SJCRH30 (cell line): ENCODE measurements at regions not wholly inside any gene's neighbourhood (a gene's known extent, or its start where the extent isn't known, plus 50 kb on each side); places are given as distances from the start of the nearest gene placed in this dataset.

Experiments
- DNase-seq, 2 experiments: peaks; one replicate each; pipeline ENCODE4 v3.0.0-alpha.2; 2015 to 2020
- H3K27ac ChIP-seq: fragments of 250-450 bp; sonication (Bioruptor Pico); 2 replicates; pipeline ENCODE4 v1.5.1; 2020; ENCODE audit warnings: mild to moderate bottlenecking, moderate library complexity
- H3K27me3 ChIP-seq: fragments of 250-450 bp; sonication (Bioruptor Pico); 2 replicates; pipeline ENCODE4 v1.5.1; 2020; ENCODE audit warnings: mild to moderate bottlenecking, moderate library complexity
- H3K36me3 ChIP-seq: fragments of 250-450 bp; sonication (Bioruptor Pico); 2 replicates; pipeline ENCODE4 v1.5.1; 2020; ENCODE audit warnings: mild to moderate bottlenecking, moderate library complexity
- H3K4me1 ChIP-seq: fragments of 250-450 bp; sonication (Bioruptor Pico); 2 replicates; pipeline ENCODE4 v1.5.1; 2020; ENCODE audit warnings: mild to moderate bottlenecking, moderate library complexity
- H3K4me3 ChIP-seq: fragments of 250-450 bp; sonication (Bioruptor Pico); 2 replicates; pipeline ENCODE4 v1.5.1; 2020; ENCODE audit warnings: mild to moderate bottlenecking, moderate library complexity
- H3K9me3 ChIP-seq: fragments of 250-450 bp; sonication (Bioruptor Pico); replicated peaks from 2 replicates; pipeline ENCODE4 v1.5.1; 2020; ENCODE audit warnings: mild to moderate bottlenecking, moderate library complexity

DNA sequence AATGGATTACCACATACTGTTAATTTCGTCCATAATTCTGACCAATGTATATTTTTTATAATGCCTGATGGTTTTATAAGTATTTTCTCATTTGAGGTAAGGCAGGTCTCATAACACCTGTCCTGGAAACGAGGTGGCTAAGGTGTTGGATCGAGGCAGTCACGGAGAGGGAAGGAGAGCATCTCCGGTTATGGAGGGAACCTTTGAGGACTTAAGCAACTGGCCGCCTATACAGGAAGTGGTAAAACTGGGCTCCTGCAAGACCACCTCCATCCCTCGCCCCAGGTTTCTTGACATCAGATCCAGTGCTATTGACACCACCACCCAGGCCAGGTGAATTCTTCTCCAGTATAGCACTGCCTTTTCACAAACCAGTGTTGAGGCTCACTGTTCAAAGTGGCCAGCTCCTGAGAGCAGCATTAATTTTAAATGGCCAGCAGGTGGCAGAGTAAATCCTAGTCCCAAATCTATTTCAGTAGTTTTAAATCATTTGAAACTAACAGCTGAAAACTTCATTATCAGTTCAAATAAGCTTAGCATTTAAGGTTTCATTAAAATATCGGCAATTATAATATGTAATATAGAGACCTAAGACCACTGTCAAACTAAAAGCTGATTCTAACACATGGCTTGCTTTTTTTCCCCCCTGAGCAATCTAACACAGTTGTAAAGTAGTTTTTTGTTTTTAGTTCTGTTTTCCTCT is 100.8 kb downstream of the PPM1A start:
- Histone ChIP-seq H3K9me3 (no peaks in the 10 kb centered on the region), H3K36me3 (no peaks in the 10 kb centered on the region), H3K27ac (no peak overlapping the region), H3K4me3 (peak overlapping the region; percentile 32), H3K4me1 (peaks cover 18% of the 10 kb centered on the region), H3K27me3 (no peaks in the 10 kb centered on the region)
- peak; percentile 22 to 75 for DNase-seq

DNA sequence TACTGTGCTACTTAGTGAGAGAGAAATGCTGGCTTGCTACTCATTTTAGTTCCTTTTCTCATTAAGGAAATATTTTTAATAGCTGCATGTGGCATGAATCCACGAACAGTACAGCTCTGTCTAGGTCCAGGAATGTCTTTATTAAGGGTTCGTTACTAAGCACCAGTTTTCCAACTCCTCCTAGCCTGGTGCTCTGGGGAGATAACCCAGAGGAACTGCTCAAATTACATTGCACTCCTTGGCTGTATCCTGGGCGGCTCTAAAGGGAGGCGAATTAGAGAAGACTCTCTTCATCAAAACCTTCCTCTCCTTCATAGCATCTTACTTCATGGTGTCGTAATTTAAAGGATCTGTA is 101.3 kb downstream of the PPM1A start:
- Histone ChIP-seq H3K36me3 (no peaks in the 10 kb centered on the region), H3K4me1 (peaks cover 18% of the 10 kb centered on the region), H3K9me3 (no peaks in the 10 kb centered on the region), H3K4me3 (peak overlapping the region; percentile 32), H3K27ac (no peak overlapping the region), H3K27me3 (no peaks in the 10 kb centered on the region)
- peak in 1 of 2 experiments; percentile 51 for DNase-seq

DNA sequence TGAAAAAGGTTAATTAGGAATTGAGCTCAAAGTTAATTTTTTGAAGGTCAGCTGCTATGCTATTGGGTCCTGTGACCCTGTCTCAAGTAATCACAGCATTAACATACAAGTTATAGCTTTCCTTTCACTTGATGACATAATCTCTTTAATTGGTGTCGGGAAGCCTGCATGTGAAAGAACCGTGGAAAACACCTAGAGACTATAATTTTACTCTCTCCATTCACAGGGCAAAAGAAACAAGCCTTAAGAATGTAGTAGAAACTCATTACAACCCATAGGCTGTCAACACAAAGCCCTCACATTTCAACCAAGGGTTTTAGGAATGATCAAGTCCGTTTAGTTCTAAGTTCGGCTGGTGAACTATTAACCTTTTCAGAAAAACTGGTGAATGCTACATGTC is 104.4 kb downstream of the PPM1A start:
- Histone ChIP-seq H3K4me3 (no peak overlapping the region), H3K9me3 (no peaks in the 10 kb centered on the region), H3K36me3 (no peaks in the 10 kb centered on the region), H3K4me1 (peaks cover 8% of the 10 kb centered on the region; the same call in 1 of the 2 replicates), H3K27ac (no peak overlapping the region), H3K27me3 (no peaks in the 10 kb centered on the region)
- DNase-seq = no peak

DNA sequence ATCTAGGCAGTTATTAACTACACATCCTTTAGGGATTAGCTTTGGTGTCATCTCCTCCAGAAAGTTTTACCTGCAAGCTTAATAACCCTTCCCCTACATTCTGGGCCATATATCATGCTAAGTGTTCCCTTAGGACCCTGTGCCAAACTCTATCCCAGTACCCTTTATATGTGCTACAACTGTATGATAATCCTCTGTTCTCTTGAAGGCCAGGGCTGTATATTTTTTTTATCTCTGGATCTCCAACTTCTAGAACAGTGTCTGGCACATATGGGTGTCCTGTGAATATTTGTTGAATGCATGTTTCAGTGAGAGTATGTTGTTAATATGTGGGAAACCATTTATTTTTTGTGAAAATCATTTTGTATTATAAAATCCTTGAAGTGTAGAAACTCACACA is 106.7 kb downstream of the PPM1A start:
- H3K27me3 ChIP-seq = no peaks in the 10 kb centered on the region
- H3K4me1 ChIP-seq = no peaks in the 10 kb centered on the region
- H3K4me3 ChIP-seq = no peak overlapping the region
- no peak for DNase-seq
- H3K27ac ChIP-seq = no peak overlapping the region
- no peaks in the 10 kb centered on the region for H3K36me3 ChIP-seq
- no peaks in the 10 kb centered on the region for H3K9me3 ChIP-seq

DNA sequence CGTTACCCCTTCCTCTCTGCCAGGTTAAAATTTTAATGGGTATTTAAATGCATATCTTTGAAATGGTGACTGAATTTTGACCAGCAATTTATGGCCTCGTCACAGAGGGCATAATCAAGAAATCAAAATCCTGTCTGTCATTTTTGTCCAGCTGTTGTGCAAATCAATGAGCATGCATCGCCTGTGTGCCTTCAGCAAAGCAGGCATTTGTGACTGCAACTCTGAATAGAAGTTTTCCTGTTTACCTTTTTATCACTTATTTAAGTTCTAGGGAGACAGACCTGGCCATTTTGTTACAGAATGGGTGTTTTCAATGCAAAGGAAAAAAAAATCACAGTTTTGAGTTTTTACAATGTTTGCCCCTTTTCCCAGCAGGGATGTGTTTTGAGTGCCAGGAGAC is 107.4 kb downstream of the PPM1A start:
- DNase-seq = no peak
- Histone ChIP-seq H3K9me3 (no peaks in the 10 kb centered on the region), H3K4me3 (no peak overlapping the region), H3K27ac (no peak overlapping the region), H3K4me1 (no peaks in the 10 kb centered on the region), H3K27me3 (no peaks in the 10 kb centered on the region), H3K36me3 (no peaks in the 10 kb centered on the region)

DNA sequence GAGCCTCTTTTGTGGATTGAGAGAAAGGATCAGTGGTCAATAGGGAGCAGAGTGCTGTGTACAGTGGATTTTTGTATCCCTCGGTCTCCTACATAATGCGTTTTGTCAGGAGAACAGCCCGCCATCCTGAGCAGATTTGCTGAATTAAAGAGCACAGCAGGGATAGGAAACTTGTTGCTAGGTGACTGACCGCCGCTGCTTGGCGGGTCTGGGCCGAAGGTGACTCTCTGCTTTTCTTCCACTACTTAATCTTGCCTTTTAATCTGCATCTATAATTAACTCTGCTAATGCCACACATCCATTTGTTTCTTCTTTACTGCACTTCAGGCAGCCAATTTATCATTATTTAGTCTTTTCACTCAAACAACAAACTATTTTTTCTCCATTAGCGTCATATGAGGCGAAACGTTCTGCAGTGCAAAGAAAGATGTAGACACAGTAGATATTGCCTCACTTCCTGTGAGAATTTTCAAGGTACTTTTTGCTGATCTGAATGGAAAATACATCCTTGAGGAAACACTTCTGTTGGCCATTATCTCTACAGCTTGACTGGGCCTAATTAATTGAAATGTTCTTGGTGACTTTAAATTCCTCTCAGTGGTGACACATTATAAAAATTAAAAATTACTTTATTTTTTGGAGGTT is 108.0 kb downstream of the PPM1A start:
- no peak overlapping the region for H3K4me3 ChIP-seq
- DNase-seq = no peak
- no peaks in the 10 kb centered on the region for H3K36me3 ChIP-seq

DNA sequence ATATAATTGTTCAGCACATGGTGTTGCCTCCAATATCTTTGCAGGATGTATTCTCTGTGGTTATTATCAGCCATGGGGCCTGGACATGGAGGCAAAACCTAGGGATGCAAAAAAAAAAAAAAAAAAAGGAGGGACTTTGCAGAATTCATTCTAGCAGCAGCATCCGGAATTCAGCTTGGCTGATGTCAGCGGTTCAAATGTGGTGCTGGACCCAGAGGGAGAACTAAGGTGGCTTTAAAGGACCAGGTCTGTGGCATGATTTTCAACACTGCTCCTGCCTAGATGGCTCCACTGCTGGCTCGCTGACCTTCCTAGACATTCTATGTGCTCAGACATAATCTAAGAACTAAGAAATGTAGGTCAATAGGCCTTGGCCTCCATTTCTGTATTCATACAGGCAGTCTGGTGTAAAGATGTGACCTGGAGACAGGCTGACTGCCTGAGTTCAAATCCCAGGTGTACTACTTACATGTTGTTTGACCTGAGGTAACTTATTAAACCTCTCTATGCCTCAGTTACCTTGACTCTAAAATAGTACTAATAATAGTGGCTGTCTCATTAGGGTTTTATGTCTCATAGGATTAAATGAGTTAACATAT is 108.6 kb downstream of the PPM1A start:
- Histone ChIP-seq H3K36me3 (no peaks in the 10 kb centered on the region), H3K4me1 (no peaks in the 10 kb centered on the region), H3K4me3 (no peak overlapping the region), H3K27me3 (no peaks in the 10 kb centered on the region), H3K27ac (no peak overlapping the region), H3K9me3 (no peaks in the 10 kb centered on the region)
- DNase-seq = no peak

More for the DNA sequence above, 108.0 kb downstream of the PPM1A start:
- Histone ChIP-seq H3K27me3 (no peaks in the 10 kb centered on the region), H3K4me1 (no peaks in the 10 kb centered on the region), H3K9me3 (no peaks in the 10 kb centered on the region), H3K27ac (no peak overlapping the region)

DNA sequence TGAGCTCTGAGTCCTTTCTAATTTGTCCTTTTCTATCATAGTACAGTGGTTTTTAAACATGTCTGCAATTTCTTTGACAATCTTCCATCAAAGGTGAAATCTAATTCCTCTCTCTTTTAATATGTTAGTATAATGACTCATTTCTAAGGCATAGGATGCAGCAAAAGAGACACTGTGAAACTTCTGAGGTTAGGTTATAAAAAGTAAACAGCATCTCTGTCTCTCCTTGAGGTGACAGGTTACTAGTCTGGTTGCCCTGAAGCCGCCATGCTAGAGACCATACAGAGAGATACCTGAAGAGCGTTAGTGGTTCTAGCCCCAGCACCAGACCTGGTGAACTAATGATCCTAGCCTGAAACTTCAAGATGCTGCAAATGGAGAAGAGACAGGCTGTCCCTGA is 114.3 kb downstream of the PPM1A start:
- Histone ChIP-seq H3K27ac (no peak overlapping the region), H3K9me3 (no peaks in the 10 kb centered on the region), H3K4me3 (no peak overlapping the region), H3K36me3 (no peaks in the 10 kb centered on the region), H3K27me3 (no peaks in the 10 kb centered on the region), H3K4me1 (no peaks in the 10 kb centered on the region)
- no peak for DNase-seq

DNA sequence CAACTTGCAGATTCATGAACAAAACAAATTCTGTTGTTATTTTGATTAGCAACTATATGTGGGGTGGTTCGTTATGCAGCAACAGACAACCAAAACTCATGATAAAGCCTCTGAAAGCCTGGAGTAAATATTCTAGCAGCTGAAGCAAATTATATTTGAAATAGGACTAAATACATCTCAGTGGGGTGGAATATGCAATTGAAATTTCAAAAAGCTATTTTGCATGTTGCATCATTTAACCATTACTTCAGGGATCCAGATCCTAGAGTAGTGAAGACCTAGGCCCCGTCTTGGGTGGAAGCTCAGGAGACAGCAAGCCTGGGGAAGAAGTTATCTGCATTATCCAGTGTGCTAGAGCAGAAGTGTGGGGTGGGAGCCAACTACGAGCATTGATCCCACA is 114.7 kb downstream of the PPM1A start:
- no peaks in the 10 kb centered on the region for H3K9me3 ChIP-seq
- no peak overlapping the region for H3K4me3 ChIP-seq
- no peak overlapping the region for H3K27ac ChIP-seq
- H3K4me1 ChIP-seq = no peaks in the 10 kb centered on the region
- H3K36me3 ChIP-seq = no peaks in the 10 kb centered on the region
- H3K27me3 ChIP-seq = no peaks in the 10 kb centered on the region
- no peak for DNase-seq

DNA sequence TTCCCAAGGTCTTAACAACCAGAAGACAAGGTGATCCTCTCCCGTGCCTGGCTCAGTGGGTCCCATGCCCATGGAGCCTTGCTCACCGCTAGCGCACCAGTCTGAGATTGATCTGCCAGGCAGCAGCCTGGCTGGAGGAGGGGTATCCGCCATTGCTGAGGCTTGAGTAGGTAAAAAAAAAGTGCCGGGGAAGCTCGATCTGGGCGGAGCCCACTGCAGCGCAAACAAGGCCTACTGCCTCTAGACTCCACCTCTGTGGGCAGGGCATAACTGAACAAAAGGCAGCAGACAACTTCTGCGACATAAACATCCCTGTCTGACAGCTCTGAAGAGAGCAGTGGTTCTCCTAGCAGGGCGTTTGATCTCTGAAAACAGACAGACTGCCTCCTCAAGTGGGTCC is 104.0 kb downstream of the C14orf39 start:
- Histone ChIP-seq H3K27me3 (no peaks in the 10 kb centered on the region), H3K4me1 (no peaks in the 10 kb centered on the region), H3K36me3 (no peaks in the 10 kb centered on the region), H3K4me3 (no peak overlapping the region), H3K27ac (no peak overlapping the region), H3K9me3 (no peaks in the 10 kb centered on the region)
- no peak for DNase-seq
